ENCODE measurements at regions not wholly inside any gene's neighbourhood (a gene's known extent, or its start where the extent isn't known, plus 50 kb on each side); places are given as distances from the start of the nearest gene placed in this dataset.
"Not testable (repeated sequence)": the region's sequence is repeated elsewhere in the genome, so short reads cannot be mapped to it uniquely, and the experiment has no call there.

GRCh38 chr7:68707159-68707558 lies 891.1 kb upstream of the AUTS2 start:
- CTCF ChIA-PET = no interaction called here
- no peaks in the 10 kb centered on the region for H3K27me3 Mint-ChIP-seq (ENCODE audit: low read depth)
- no peaks in the 10 kb centered on the region for H3K4me1 Mint-ChIP-seq (ENCODE audit: low read depth)
- no peak overlapping the region for H3K27ac Mint-ChIP-seq
- peaks cover 10% of the 10 kb centered on the region for H3K9me3 Mint-ChIP-seq
- intact Hi-C loops (cut with micrococcal nuclease) = no loop called here
- no peaks in the 10 kb centered on the region for H3K36me3 Mint-ChIP-seq (ENCODE audit: low read depth)
- no peak overlapping the region for H3K4me3 Mint-ChIP-seq
- DNase-seq = no peak

- intact Hi-C loops (cut with micrococcal nuclease) = no loop called here
- no peak overlapping the region for H3K4me3 Mint-ChIP-seq
- no peaks in the 10 kb centered on the region for H3K4me1 Mint-ChIP-seq (ENCODE audit: low read depth)
- H3K27me3 Mint-ChIP-seq (ENCODE audit: low read depth) = no peaks in the 10 kb centered on the region
- no peaks in the 10 kb centered on the region for H3K36me3 Mint-ChIP-seq (ENCODE audit: low read depth)
- no peak overlapping the region for H3K27ac Mint-ChIP-seq
- no peak for DNase-seq
- CTCF ChIA-PET = no interaction called here
- H3K9me3 Mint-ChIP-seq = peaks cover 12% of the 10 kb centered on the region
These were observed 890.3 kb upstream of the AUTS2 start for GRCh38 chr7:68707958-68708357.

- H3K36me3 Mint-ChIP-seq (ENCODE audit: low read depth) = no peaks in the 10 kb centered on the region
- no peaks in the 10 kb centered on the region for H3K4me1 Mint-ChIP-seq (ENCODE audit: low read depth)
- intact Hi-C loops (cut with micrococcal nuclease) = no loop called here
- no peak overlapping the region for H3K27ac Mint-ChIP-seq
- no peak for DNase-seq
- H3K4me3 Mint-ChIP-seq = no peak overlapping the region
- H3K27me3 Mint-ChIP-seq (ENCODE audit: low read depth) = no peaks in the 10 kb centered on the region
- CTCF ChIA-PET = interaction anchor here (1.2 kb wide), 1 partner anchor 10 kb away, joined by 4 read pairs; no protein-coding TSS in a partner anchor
- H3K9me3 Mint-ChIP-seq = peaks cover 14% of the 10 kb centered on the region
These were observed 885.2 kb upstream of the AUTS2 start for GRCh38 chr7:68712956-68713495.

- intact Hi-C loops (cut with micrococcal nuclease); DNase-seq; H3K36me3 Mint-ChIP-seq (ENCODE audit: low read depth); H3K4me1 Mint-ChIP-seq (ENCODE audit: low read depth); H3K27me3 Mint-ChIP-seq (ENCODE audit: low read depth); CTCF ChIA-PET; H3K4me3 Mint-ChIP-seq; H3K27ac Mint-ChIP-seq: not testable (repeated sequence)
- peaks cover 14% of the 10 kb centered on the region for H3K9me3 Mint-ChIP-seq
These were observed 884.1 kb upstream of the AUTS2 start for GRCh38 chr7:68714135-68714534.

- intact Hi-C loops (cut with micrococcal nuclease) = no loop called here
- Mint-ChIP-seq H3K27ac (no peak overlapping the region), H3K4me3 (no peak overlapping the region), H3K4me1 (ENCODE audit: low read depth) (no peaks in the 10 kb centered on the region), H3K27me3 (ENCODE audit: low read depth) (no peaks in the 10 kb centered on the region), H3K36me3 (ENCODE audit: low read depth) (no peaks in the 10 kb centered on the region), H3K9me3 (peaks cover 10% of the 10 kb centered on the region)
- DNase-seq = no peak
- CTCF ChIA-PET = no interaction called here
These were observed 882.4 kb upstream of the AUTS2 start for GRCh38 chr7:68715907-68716306.

- peaks cover 8% of the 10 kb centered on the region for H3K9me3 Mint-ChIP-seq
These were observed 881.1 kb upstream of the AUTS2 start for GRCh38 chr7:68717176-68717575.

GRCh38 chr7:68718097-68718551 lies 880.2 kb upstream of the AUTS2 start:
- DNase-seq = no peak
- intact Hi-C loops (cut with micrococcal nuclease) = no loop called here
- CTCF ChIA-PET = no interaction called here
- H3K27me3 Mint-ChIP-seq (ENCODE audit: low read depth) = no peaks in the 10 kb centered on the region
- H3K27ac Mint-ChIP-seq = no peak overlapping the region
- H3K36me3 Mint-ChIP-seq (ENCODE audit: low read depth) = no peaks in the 10 kb centered on the region
- peaks cover 4% of the 10 kb centered on the region for H3K9me3 Mint-ChIP-seq
- H3K4me1 Mint-ChIP-seq (ENCODE audit: low read depth) = no peaks in the 10 kb centered on the region
- no peak overlapping the region for H3K4me3 Mint-ChIP-seq

More at GRCh38 chr7:68717176-68717575, 881.1 kb upstream of the AUTS2 start:
- H3K27ac Mint-ChIP-seq = no peak overlapping the region
- no peak overlapping the region for H3K4me3 Mint-ChIP-seq
- H3K27me3 Mint-ChIP-seq (ENCODE audit: low read depth) = no peaks in the 10 kb centered on the region
- H3K36me3 Mint-ChIP-seq (ENCODE audit: low read depth) = no peaks in the 10 kb centered on the region
- intact Hi-C loops (cut with micrococcal nuclease) = no loop called here
- CTCF ChIA-PET = no interaction called here
- H3K4me1 Mint-ChIP-seq (ENCODE audit: low read depth) = no peaks in the 10 kb centered on the region
- no peak for DNase-seq

- no peak for DNase-seq
- H3K4me1 Mint-ChIP-seq (ENCODE audit: low read depth) = no peaks in the 10 kb centered on the region
- CTCF ChIA-PET = no interaction called here
- H3K27me3 Mint-ChIP-seq (ENCODE audit: low read depth) = no peaks in the 10 kb centered on the region
- no peak overlapping the region for H3K27ac Mint-ChIP-seq
- H3K36me3 Mint-ChIP-seq (ENCODE audit: low read depth) = no peaks in the 10 kb centered on the region
- intact Hi-C loops (cut with micrococcal nuclease) = no loop called here
- H3K9me3 Mint-ChIP-seq = no peaks in the 10 kb centered on the region
- no peak overlapping the region for H3K4me3 Mint-ChIP-seq
These were observed 877.6 kb upstream of the AUTS2 start for GRCh38 chr7:68720697-68721096.

GRCh38 chr7:68722044-68722443 lies 876.2 kb upstream of the AUTS2 start:
- Mint-ChIP-seq H3K36me3 (ENCODE audit: low read depth) (no peaks in the 10 kb centered on the region), H3K4me1 (ENCODE audit: low read depth) (no peaks in the 10 kb centered on the region), H3K9me3 (no peaks in the 10 kb centered on the region), H3K27me3 (ENCODE audit: low read depth) (no peaks in the 10 kb centered on the region), H3K4me3 (no peak overlapping the region), H3K27ac (no peak overlapping the region)
- intact Hi-C loops (cut with micrococcal nuclease) = no loop called here
- CTCF ChIA-PET = interaction anchor here (1.7 kb wide), 1 partner anchor 9 kb away, joined by 4 read pairs; no protein-coding TSS in a partner anchor
- DNase-seq = no peak

- DNase-seq = no peak
- no peaks in the 10 kb centered on the region for H3K27me3 Mint-ChIP-seq (ENCODE audit: low read depth)
- no peak overlapping the region for H3K4me3 Mint-ChIP-seq
- H3K9me3 Mint-ChIP-seq = peaks cover 3% of the 10 kb centered on the region
- no peaks in the 10 kb centered on the region for H3K4me1 Mint-ChIP-seq (ENCODE audit: low read depth)
- H3K36me3 Mint-ChIP-seq (ENCODE audit: low read depth) = no peaks in the 10 kb centered on the region
- H3K27ac Mint-ChIP-seq = no peak overlapping the region
- CTCF ChIA-PET = no interaction called here
- intact Hi-C loops (cut with micrococcal nuclease) = no loop called here
These were observed 873.3 kb upstream of the AUTS2 start for GRCh38 chr7:68724965-68725364.

GRCh38 chr7:68725843-68726785 lies 872.2 kb upstream of the AUTS2 start:
- Mint-ChIP-seq H3K36me3 (ENCODE audit: low read depth) (no peaks in the 10 kb centered on the region), H3K4me3 (no peak overlapping the region), H3K4me1 (ENCODE audit: low read depth) (no peaks in the 10 kb centered on the region), H3K27ac (no peak overlapping the region), H3K9me3 (peaks cover 3% of the 10 kb centered on the region), H3K27me3 (ENCODE audit: low read depth) (no peaks in the 10 kb centered on the region)
- DNase-seq = no peak
- CTCF ChIA-PET = no interaction called here
- intact Hi-C loops (cut with micrococcal nuclease) = no loop called here

- not testable (repeated sequence) for H3K27me3 Mint-ChIP-seq (ENCODE audit: low read depth); H3K4me1 Mint-ChIP-seq (ENCODE audit: low read depth)
These were observed 869.6 kb upstream of the AUTS2 start for GRCh38 chr7:68728720-68729119.

GRCh38 chr7:68729371-68729770 lies 868.9 kb upstream of the AUTS2 start:
- CTCF ChIA-PET = no interaction called here
- Mint-ChIP-seq H3K27me3 (ENCODE audit: low read depth) (no peaks in the 10 kb centered on the region), H3K4me3 (no peak overlapping the region), H3K4me1 (ENCODE audit: low read depth) (no peaks in the 10 kb centered on the region), H3K27ac (no peak overlapping the region), H3K36me3 (ENCODE audit: low read depth) (no peaks in the 10 kb centered on the region), H3K9me3 (peaks cover 8% of the 10 kb centered on the region)
- DNase-seq = no peak
- intact Hi-C loops (cut with micrococcal nuclease) = no loop called here

More at GRCh38 chr7:68728720-68729119, 869.6 kb upstream of the AUTS2 start:
- H3K36me3 Mint-ChIP-seq (ENCODE audit: low read depth); intact Hi-C loops (cut with micrococcal nuclease); H3K4me3 Mint-ChIP-seq; H3K27ac Mint-ChIP-seq; H3K9me3 Mint-ChIP-seq; CTCF ChIA-PET; DNase-seq: not testable (repeated sequence)

Data from activated naive CD4-positive, alpha-beta T cell treated with anti-CD3 and anti-CD28 coated beads for 36 hours (primary cell).